ENCODE measurements at regions not wholly inside any gene's neighbourhood (a gene's known extent, or its start where the extent isn't known, plus 50 kb on each side); places are given as distances from the start of the nearest gene placed in this dataset.

- Histone ChIP-seq H3K27ac (ENCODE audit: insufficient read depth, low read depth, low read length) (no peak overlapping the region), H3K4me2 (ENCODE audit: insufficient read depth, low read length) (no peak overlapping the region), H3K9me1 (replicated peaks; ENCODE audit: control insufficient read depth, extremely low read depth, insufficient read depth, low read length) (no peaks in the 10 kb centered on the region), H3K9ac (replicated peaks; ENCODE audit: extremely low read depth, insufficient read depth, low read length) (no peak overlapping the region), H3K9me3 (replicated peaks; ENCODE audit: control insufficient read depth, insufficient read depth, low read length) (peaks cover 2% of the 10 kb centered on the region), H3K4me3 (replicated peaks in 1 of 3; ENCODE audit: insufficient read depth in 1 of 3, low read depth in 1 of 3, low read length in 3 of 3) (no peak overlapping the region), H3K27me3 (ENCODE audit: control insufficient read depth in 2 of 2, insufficient read depth in 2 of 2, low read length in 2 of 2) (no peaks in the 10 kb centered on the region), H3K79me2 (ENCODE audit: control insufficient read depth, insufficient read depth, low read length) (no peaks in the 10 kb centered on the region), H4K20me1 (replicated peaks; ENCODE audit: control insufficient read depth, extremely low read depth, insufficient read depth, low read length) (no peaks in the 10 kb centered on the region), H3K36me3 (ENCODE audit: control insufficient read depth in 2 of 2, extremely low read depth in 1 of 2, insufficient read depth in 2 of 2, low read length in 2 of 2) (no peaks in the 10 kb centered on the region), H2AFZ (ENCODE audit: low read depth, low read length) (no peak overlapping the region), H3K4me1 (ENCODE audit: control insufficient read depth, extremely low read depth, insufficient read depth, low read length) (no peaks in the 10 kb centered on the region)
- no TSS peak for BruUV-seq (replicated peaks)
- POLR2A ChIA-PET, result no interaction called here
- FAIRE-seq (no peak), DNase-seq (ENCODE audit: low read depth, low spot score) (no peak)
- dilution Hi-C loops (cut with MboI; ENCODE audit: extremely low pct_ligation_motif_present, low sequenced_read_pairs) (no loop called here), intact Hi-C loops (cut with micrococcal nuclease) (no loop called here)
- CTCF ChIA-PET, result no interaction called here
- TF ChIP-seq EZH2 (IDR thresholded peaks at IDR 0.05; ENCODE audit: borderline replicate concordance, low read depth, low read length, severe bottlenecking), result no peak
- TF ChIP-seq POLR2A (IDR thresholded peaks at IDR 0.05; ENCODE audit: low read depth, low read length), result no peak
- no peak for TF ChIP-seq GATA2 (IDR thresholded peaks at IDR 0.05; ENCODE audit: insufficient read depth, insufficient read length, low read depth, low read length)
- no peak for TF ChIP-seq FOS (IDR thresholded peaks at IDR 0.05; ENCODE audit: borderline replicate concordance, insufficient read depth, low read length)
- TF ChIP-seq MYC (IDR thresholded peaks at IDR 0.05; ENCODE audit: low read depth, low read length), result no peak
- no peak for TF ChIP-seq CTCF (IDR thresholded peaks at IDR 0.05; ENCODE audit: extremely low read depth in 1 of 2, insufficient read depth in 1 of 2, low read depth in 1 of 2, low read length in 2 of 2)
- TF ChIP-seq MAX (IDR thresholded peaks at IDR 0.05; ENCODE audit: insufficient read depth, insufficient read length), result no peak
Measured at GRCh38 chr2:128874608-128875007, 555.9 kb upstream of the HS6ST1 start.
